Stomach smooth muscle (tissue), 2 donors: ENCODE measurements at regions not wholly inside any gene's neighbourhood (a gene's known extent, or its start where the extent isn't known, plus 50 kb on each side); places are given as distances from the start of the nearest gene placed in this dataset.

Experiments
- H3K27ac ChIP-seq: one replicate; pipeline ENCODE4 v1.7.0; 2013; ENCODE audit warnings: mild to moderate bottlenecking, low read length, inconsistent platforms
- H3K27me3 ChIP-seq, 2 donors: one replicate each; pipeline ENCODE4 v1.7.0; 2013; ENCODE audit warnings: low read length in 2 of 2; ENCODE audit not compliant: insufficient read depth in 2 of 2, control insufficient read depth in 1 of 2
- H3K36me3 ChIP-seq, 2 donors: one replicate each; pipeline ENCODE4 v1.7.0; 2013; ENCODE audit warnings: low read length in 2 of 2; ENCODE audit not compliant: control insufficient read depth in 2 of 2, insufficient read depth in 2 of 2
- H3K4me1 ChIP-seq: one replicate; pipeline ENCODE4 v1.7.0; 2013; ENCODE audit warnings: low read length; ENCODE audit not compliant: control insufficient read depth, insufficient read depth
- H3K4me3 ChIP-seq, 2 donors: one replicate each; pipeline ENCODE4 v1.7.0; 2013; ENCODE audit warnings: low read length in 2 of 2
- H3K9ac ChIP-seq, 2 donors: one replicate each; pipeline ENCODE4 v1.7.0; 2013; ENCODE audit warnings: low read length in 2 of 2, mild to moderate bottlenecking in 1 of 2
- H3K9me3 ChIP-seq, 2 donors: one replicate each; pipeline ENCODE4 v1.7.0; 2013; ENCODE audit warnings: low read length in 2 of 2; ENCODE audit not compliant: control insufficient read depth in 2 of 2
- donor health status: healthy.
- donor health status: Pancreatic carcinoma.

- peak overlapping the region; percentile 95 for H3K27ac ChIP-seq
- H3K9ac ChIP-seq: no peak overlapping the region
- H3K9me3 ChIP-seq: no peaks in the 10 kb centered on the region
- H3K4me1 ChIP-seq: peaks cover 48% of the 10 kb centered on the region
- no peaks in the 10 kb centered on the region for H3K27me3 ChIP-seq
- H3K36me3 ChIP-seq: no peaks in the 10 kb centered on the region
- H3K4me3 ChIP-seq: no peak overlapping the region
Observed at GRCh38 chr9:691825-692400, 149.6 kb upstream of the DMRT1 start.

DNA sequence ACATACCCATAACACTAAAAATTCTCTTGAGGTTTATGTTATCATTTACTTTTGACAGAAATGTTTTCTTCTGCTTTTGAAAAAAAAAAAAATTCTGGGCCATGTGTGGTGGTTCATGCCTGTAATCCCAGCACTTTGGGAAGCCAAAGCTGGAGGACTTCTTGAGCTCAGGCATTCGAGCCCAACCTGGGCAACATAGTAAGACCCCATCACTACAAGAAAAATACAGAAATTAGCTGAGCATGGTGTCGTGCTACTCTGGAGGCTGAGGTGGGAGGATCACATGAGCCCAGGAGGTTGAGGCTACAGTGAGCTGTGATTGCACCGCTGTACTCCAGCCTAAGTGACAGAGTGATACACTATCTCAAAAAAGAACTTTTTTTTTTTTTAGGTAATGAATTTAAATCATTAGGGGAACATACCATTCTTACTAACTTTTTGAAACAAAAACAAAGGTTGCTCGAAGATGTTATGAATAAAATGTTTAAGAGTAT lies 148.8 kb upstream of the DMRT1 start:
- Histone ChIP-seq H3K9me3 (no peaks in the 10 kb centered on the region), H3K36me3 (no peaks in the 10 kb centered on the region), H3K4me3 (peak overlapping the region; percentile 41 to 72), H3K9ac (peak overlapping the region; percentile 60 to 70), H3K4me1 (peaks cover 55% of the 10 kb centered on the region), H3K27ac (peak overlapping the region; percentile 95), H3K27me3 (no peaks in the 10 kb centered on the region)

- peaks cover 62% of the 10 kb centered on the region for H3K4me1 ChIP-seq
- H3K4me3 ChIP-seq: peak overlapping the region; percentile 41 to 72
- no peaks in the 10 kb centered on the region for H3K27me3 ChIP-seq
Observed at GRCh38 chr9:693201-694091, 148.1 kb upstream of the DMRT1 start.

DNA sequence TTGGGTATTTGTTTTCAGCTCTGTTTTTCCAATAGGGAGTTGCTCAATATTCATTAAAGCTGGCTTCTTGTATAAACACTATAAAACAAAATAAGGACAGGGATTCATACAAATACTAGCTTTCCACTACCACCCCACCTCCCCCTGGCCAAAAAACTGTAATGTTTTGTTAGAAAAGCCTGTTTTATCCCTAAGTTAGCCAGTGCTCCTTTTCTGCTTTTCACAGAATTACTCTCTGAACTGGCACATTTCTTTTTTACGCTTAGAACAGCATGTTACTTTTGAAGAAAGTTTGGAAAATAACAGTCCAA lies 147.4 kb upstream of the DMRT1 start:
- Histone ChIP-seq H3K27ac (peak overlapping the region; percentile 95), H3K9ac (peak overlapping the region; percentile 58 to 70), H3K27me3 (no peaks in the 10 kb centered on the region), H3K4me1 (peaks cover 65% of the 10 kb centered on the region), H3K4me3 (peak overlapping the region; percentile 56 to 72), H3K9me3 (no peaks in the 10 kb centered on the region), H3K36me3 (no peaks in the 10 kb centered on the region)

More at GRCh38 chr9:693201-694091, 148.1 kb upstream of the DMRT1 start:
- H3K9me3 ChIP-seq: no peaks in the 10 kb centered on the region
- peak overlapping the region; percentile 60 to 70 for H3K9ac ChIP-seq
- peak overlapping the region; percentile 95 for H3K27ac ChIP-seq
- no peaks in the 10 kb centered on the region for H3K36me3 ChIP-seq

GRCh38 chr9:694403-695154 lies 146.9 kb upstream of the DMRT1 start:
- H3K4me3 ChIP-seq: peak overlapping the region; percentile 56 to 72
- H3K27ac ChIP-seq: peak overlapping the region; percentile 95
- no peaks in the 10 kb centered on the region for H3K27me3 ChIP-seq
- peak overlapping the region; percentile 68 to 70 for H3K9ac ChIP-seq
- H3K4me1 ChIP-seq: peaks cover 68% of the 10 kb centered on the region
- no peaks in the 10 kb centered on the region for H3K36me3 ChIP-seq
- no peaks in the 10 kb centered on the region for H3K9me3 ChIP-seq

DNA sequence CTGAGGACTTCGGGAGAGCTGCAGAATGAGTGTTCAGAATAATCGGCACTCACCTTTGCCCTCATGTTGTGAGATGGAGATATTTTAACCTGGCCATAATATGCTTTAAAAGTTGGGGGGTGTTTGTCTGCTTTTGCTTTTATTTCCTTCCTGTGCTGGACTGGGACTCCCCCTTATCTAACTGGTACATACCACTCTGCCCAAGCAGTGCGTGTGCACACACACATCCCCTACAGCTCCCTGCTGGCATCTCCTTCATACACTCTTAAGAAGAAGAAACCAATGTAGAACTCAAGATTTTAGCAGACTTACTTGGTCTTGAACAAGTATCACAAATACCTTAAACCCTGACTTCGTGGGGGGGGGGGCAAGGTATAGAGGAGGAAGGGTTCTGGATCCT lies 146.2 kb upstream of the DMRT1 start:
- H3K4me3 ChIP-seq: peak overlapping the region; percentile 56 to 72
- peaks cover 68% of the 10 kb centered on the region for H3K4me1 ChIP-seq
- no peaks in the 10 kb centered on the region for H3K9me3 ChIP-seq
- H3K9ac ChIP-seq: peak overlapping the region; percentile 68 to 70
- no peaks in the 10 kb centered on the region for H3K27me3 ChIP-seq
- H3K36me3 ChIP-seq: no peaks in the 10 kb centered on the region
- peak overlapping the region; percentile 95 for H3K27ac ChIP-seq

GRCh38 chr9:696332-697323 lies 144.9 kb upstream of the DMRT1 start:
- Histone ChIP-seq H3K27ac (peak overlapping the region; percentile 95), H3K9me3 (no peaks in the 10 kb centered on the region), H3K36me3 (no peaks in the 10 kb centered on the region), H3K27me3 (no peaks in the 10 kb centered on the region), H3K9ac (peak overlapping the region; percentile 13 to 23), H3K4me1 (peaks cover 65% of the 10 kb centered on the region), H3K4me3 (peak overlapping the region in 1 of 2 donors; percentile 55)

DNA sequence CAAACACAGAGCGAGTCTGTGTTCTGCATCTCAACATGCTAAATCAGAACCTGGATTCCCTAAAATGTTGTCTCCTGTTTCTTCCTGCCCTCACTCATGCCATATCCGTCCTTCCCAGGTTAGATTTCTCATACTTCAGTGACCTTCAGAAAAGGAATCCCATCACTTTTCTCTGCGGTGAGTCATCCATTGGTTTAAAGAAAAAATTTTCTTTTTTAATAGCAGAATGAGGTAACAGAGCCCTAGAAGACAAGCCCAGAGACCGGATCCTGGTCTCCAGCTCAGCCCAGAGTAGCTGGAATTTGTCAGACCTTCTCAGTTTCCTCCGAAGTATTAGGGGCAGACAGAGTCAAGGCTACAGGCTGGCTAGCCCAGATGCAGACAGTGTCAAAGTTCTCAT lies 143.2 kb upstream of the DMRT1 start:
- H3K4me3 ChIP-seq: no peak overlapping the region
- H3K27me3 ChIP-seq: no peaks in the 10 kb centered on the region
- H3K4me1 ChIP-seq: peaks cover 58% of the 10 kb centered on the region
- no peaks in the 10 kb centered on the region for H3K9me3 ChIP-seq
- no peaks in the 10 kb centered on the region for H3K36me3 ChIP-seq
- H3K27ac ChIP-seq: peak overlapping the region; percentile 18
- no peak overlapping the region for H3K9ac ChIP-seq

- H3K4me1 ChIP-seq: peaks cover 53% of the 10 kb centered on the region
- peak overlapping the region; percentile 55 for H3K27ac ChIP-seq
Observed at GRCh38 chr9:698954-699353, 142.5 kb upstream of the DMRT1 start.

DNA sequence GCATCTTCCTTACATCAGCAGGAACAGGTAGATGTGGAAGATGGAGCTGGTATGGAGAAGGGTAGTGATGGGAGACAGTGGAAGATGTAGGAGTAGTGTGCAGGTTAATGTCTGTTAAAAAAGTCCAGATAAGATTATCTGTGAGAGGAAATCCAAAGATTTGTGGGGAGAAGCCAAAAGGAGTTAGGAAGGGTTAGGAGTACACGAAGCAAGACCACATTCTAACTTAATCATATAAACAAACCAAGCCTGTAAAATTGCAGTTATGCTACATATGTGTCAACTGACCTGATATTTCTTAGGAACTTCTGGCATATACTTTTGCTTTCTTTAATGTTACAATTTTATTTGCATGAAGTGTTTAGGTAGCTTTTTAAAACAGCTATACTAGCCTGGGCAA lies 142.1 kb upstream of the DMRT1 start:
- Histone ChIP-seq H3K36me3 (no peaks in the 10 kb centered on the region), H3K27me3 (no peaks in the 10 kb centered on the region), H3K9ac (no peak overlapping the region), H3K27ac (peak overlapping the region; percentile 55), H3K4me3 (no peak overlapping the region), H3K4me1 (peaks cover 48% of the 10 kb centered on the region), H3K9me3 (no peaks in the 10 kb centered on the region)

More at GRCh38 chr9:698954-699353, 142.5 kb upstream of the DMRT1 start:
- no peak overlapping the region for H3K9ac ChIP-seq
- H3K4me3 ChIP-seq: no peak overlapping the region
- no peaks in the 10 kb centered on the region for H3K27me3 ChIP-seq
- no peaks in the 10 kb centered on the region for H3K9me3 ChIP-seq
- H3K36me3 ChIP-seq: no peaks in the 10 kb centered on the region
